ENCODE measurements at regions not wholly inside any gene's neighbourhood (a gene's known extent, or its start where the extent isn't known, plus 50 kb on each side); places are given as distances from the start of the nearest gene placed in this dataset.
"Not testable (repeated sequence)": the region's sequence is repeated elsewhere in the genome, so short reads cannot be mapped to it uniquely, and the experiment has no call there.

DNA sequence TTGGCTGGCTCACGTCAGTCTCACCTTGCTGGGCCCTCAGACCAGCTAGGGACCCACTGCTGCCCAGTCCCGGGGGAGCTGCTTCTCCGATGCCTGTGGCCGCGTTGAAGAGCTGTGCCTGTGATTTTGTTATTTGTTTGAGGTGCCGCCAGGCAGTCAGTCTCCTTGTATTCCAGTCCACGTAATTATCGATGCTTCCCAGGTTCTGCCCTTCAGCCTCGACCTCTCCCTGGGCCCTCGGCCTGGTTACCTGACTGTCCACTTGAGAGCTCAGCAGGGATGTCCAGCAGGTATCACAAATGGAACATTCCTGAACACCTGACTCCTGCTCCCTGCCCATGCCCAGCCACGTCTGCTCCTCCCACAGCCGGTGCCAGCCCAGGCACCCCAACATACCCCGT is 195.9 kb upstream of the HS6ST1 start:
- DNase-seq: no peak

DNA sequence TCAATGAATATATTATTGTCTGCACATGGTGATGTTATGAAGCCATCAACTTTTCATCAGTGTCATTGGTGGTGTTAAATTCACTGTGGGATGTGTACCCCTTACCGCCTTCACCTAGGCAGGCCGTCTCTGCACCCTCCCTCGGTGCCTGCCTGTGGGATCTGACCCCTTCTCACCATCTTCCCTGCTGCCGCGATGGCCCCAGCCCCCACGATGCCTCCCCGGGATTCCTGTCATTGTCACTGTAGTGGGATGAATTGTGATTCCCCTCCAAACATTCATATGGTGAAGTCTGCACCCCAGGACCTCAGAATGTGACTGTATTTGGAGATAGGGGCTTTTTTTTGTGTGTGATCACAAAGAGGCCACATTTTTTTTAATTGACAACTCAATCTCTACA is 198.3 kb upstream of the HS6ST1 start:
- no peak for DNase-seq

DNA sequence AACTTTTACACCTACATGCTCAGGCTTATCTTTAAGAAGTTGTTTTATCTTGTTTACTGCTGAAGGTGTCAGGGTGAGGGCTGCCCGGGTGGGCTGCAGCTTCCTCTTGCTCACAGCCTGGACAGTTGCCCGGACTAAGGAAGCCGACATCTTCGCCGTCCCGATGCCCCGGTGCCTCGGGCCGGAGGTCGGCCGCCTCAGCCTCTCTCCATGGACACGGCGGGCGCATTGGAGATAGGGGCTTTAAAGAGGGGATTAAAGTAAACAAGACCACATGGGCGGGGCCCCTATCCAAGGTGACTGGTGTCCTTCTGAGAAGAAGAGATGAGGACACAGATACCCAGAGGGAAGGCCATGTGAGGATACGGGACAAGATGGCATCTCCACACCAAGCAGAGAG is 200.4 kb upstream of the HS6ST1 start:
- not testable (repeated sequence) for DNase-seq

DNA sequence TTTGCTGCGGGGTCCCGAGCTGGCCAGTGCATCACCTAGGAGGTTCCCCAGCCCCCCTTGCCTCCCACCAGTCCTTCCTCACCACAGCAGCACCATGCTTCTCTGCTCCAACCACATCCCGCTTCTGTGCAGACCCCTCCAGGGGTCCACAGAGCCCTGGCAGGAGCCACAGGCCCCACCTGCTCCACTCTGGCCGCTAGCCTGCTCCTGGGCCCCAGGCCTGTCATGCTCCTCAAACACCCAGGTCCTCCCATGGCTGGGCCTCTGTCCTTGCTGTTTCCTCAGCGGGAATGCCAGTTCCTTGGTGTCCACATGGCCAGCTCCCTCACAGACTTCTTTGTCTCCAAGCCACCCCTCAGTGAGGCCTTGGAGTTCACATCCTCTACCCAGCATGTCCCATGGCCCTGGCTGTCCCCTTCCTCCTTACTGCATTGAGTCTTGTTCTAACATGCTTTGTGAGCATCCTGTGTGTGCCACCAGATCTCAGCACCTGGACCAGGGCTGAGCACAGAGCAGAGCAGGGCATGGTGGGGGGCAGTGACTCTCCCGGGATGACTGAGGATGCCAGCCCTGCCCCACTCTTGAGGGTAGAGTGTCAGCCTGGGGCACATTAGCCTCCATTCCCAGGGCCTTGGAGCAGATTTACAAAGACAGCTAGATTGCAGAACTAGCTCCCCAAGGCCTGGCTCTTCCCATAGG is 201.0 kb upstream of the HS6ST1 start:
- no peak for DNase-seq

DNA sequence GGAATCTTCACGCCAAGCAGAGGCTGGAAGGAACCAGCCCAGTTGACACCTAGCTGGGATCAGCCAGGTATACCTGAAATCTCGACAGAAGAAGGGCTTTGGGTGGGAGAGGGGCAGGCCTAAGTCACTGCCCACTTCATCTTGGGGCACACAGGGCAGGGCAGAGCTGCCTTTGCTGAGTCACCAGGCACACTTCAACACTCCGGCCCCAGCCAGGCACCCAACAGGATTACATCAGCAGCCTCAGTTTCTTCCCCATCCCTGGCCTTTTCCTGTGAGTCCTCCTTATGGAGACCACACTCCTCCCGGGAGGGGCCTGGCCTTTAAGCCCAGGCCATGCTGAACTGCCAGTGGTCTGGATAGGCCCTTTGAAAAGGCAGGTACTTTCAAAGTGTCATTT is 201.7 kb upstream of the HS6ST1 start:
- no peak for DNase-seq

GRCh38 chr2:128520791-128521190 is 202.1 kb upstream of the HS6ST1 start:
- DNase-seq: no peak

GRCh38 chr2:128521482-128521881 is 202.8 kb upstream of the HS6ST1 start:
- no peak for DNase-seq

- DNase-seq: no peak
Measured at GRCh38 chr2:128522829-128523228, 204.2 kb upstream of the HS6ST1 start.

DNA sequence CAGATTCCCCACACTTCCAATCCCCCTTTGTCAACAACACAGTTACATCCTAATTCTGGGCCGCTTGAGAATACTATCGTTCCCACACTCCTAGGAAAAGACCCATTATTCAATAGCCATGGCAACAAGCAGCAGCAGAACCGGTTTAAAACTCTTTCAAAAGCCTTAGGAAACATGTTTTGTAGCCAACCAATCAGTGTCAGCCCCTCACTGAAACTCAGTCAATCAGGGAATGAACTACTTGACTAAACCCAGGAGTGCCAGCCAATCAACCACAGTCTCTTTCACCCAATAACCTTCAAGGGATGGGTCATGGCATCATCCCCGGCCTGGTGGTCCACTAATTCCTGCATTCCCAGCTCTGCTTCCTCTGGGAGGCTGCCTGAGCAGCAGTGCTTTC is 204.8 kb upstream of the HS6ST1 start:
- DNase-seq: no peak

DNA sequence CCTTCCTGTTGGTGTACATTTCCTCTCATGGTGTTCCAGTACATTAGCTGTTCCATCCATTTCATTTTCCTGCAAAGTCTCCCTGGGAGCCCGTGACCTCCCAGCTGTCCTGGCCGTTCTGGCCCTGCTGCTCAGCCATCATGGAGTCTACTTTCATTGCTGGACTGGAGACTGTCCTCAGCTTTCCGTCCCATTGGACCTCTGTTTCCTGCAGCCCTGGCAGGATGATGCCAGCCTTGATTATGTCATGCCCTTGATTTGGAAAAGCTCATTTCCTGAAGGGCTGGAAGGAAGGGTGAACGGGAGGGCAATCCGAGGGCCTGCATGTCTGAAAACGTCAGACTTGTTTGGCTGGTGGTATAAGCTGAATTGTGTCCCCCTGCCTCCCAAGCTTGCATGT is 205.5 kb upstream of the HS6ST1 start:
- DNase-seq: no peak

DNA sequence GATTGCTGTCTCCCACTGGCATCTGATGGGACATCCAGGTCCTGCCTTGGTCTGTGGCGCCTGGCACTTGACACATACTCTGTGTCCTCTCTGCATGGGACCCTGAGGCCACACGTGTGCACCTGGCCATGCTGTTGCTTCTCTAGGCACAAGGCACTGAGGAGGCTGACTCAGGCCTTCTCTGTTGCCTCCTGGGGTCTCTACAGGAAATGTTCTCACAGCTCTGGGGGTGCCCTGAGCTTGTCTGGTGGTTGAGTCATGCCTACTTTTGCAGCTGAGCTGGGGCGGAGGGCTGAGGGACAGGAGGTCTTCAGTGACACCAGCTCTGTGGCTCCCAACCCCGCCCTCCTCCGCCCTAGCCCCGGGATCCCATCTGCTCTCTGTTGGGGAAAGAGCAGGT is 207.0 kb upstream of the HS6ST1 start:
- no peak for DNase-seq

- DNase-seq: no peak
Measured at GRCh38 chr2:128526455-128526976, 207.8 kb upstream of the HS6ST1 start.

DNA sequence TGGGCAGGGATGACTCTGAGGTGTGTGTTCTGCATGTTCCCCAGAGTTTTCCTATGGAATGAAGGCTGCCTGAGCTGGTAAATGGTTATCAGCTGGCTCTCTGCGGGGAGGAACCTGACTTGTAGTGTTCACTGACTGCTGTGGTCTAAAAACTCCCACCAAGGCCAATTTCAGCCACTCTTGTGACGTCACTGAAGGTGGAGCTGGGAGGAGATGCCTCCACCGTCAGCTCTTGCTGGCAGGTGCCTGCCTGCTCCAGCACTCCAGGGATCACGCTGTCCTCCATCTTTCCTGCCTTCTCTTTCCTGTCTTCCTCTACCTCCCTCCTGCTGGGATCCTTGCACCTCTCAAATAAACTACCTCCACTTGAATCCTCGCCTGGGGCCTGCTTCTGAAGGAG is 209.5 kb upstream of the HS6ST1 start:
- no peak for DNase-seq

DNA sequence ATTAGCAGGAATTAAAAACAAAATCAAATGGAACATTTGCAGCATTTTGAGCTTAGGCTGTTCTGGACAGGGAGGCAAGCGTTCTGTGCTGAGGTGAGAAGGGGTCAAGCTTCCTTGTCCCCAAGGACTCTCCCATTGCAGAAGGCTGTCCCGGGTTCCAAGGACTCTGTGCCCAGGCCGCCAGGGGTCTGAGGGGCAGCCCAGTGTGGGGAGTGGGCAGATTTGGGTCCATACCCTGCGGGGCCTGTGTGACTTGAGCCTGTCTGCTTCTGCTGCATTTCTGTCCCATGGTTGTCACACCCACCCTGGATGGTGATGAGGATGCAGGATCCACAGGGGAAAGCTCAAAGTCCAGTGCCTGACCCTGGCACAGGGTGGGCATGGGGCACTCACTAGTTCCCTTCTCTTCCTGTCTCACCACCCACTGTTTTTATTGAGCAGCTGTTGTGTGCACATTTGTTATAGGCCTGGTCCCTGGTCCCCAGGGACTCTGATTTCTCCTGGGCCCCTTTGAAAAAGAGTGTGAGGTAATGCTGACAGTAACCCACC is 211.4 kb upstream of the HS6ST1 start:
- no peak for DNase-seq

DNA sequence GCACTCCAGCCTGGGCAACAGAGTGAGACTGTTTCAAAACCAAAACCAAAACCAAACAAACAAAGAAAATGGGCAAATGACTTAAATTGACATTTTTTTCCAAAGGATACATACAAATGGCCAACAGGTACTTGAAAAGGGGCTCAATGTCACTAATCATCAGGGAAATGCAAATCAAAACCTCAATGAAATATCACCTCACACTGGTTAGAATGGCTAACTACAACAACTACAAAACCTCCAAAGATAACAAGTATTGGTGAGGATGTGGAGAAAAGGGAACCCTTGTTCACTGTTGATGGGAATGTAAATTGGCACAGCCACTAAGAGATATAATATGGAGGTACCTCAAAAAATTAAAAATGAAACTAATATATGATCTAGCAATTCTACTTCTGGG is 213.2 kb upstream of the HS6ST1 start:
- DNase-seq: no peak

- no peak for DNase-seq
Measured at GRCh38 chr2:128533101-128533500, 214.4 kb upstream of the HS6ST1 start.

GRCh38 chr2:128534688-128535392 is 216.2 kb upstream of the HS6ST1 start:
- no peak for DNase-seq

DNA sequence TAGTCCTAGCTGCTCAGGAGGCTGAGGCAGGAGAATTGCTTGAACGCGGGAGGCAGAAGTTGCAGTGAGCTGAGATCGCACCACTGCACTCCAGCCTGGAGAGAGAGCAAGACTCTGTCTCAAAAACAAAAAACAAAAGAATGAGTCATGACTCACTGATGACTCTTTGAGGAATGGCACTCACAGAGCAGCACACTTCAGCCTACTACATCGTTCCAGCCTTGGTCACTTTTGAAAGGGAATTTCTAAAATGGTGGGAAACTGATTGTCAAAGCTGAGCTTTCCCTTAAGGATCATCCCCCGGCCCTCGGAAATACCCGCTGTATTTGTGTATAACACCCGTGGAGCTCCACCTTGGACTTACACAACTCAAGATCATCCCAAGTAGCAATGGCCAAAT is 217.3 kb upstream of the HS6ST1 start:
- peak; percentile 17 for DNase-seq

DNA sequence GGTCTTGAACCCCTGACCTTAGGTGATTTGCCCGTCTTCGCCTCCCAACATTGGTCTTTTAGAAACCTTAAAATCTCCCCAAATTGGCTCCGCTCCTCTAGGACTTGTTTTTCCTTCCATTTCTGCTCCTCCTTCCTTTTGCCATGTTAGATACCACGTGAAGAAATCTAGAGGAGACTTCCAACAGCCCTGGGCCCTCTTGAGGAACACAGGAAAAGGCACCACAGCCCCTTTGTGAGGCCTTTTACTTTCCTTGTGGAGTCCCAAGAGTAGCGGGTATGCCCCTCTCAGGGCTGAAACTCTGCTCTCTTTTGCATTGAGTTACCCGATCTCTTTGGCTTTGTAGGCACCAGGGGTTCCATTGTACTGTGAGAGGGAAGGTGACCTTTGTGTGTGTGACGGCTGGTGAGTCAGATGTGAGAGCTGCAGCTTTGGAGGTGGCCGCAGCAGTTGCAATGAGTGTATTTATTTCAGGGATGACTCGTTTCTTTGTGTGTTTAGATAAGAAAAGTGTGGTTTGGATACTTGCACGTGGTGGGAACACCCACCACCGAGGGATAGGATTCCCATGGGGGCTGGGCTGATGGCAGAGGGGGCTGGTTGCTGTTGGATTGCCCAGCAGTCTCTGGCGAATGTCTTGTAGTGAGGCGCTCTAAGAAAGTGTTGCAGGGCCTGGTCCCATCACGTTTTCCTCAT is 218.4 kb upstream of the HS6ST1 start:
- peak; percentile 39 for DNase-seq

- no peak for DNase-seq
Measured at GRCh38 chr2:128537646-128538045, 219.0 kb upstream of the HS6ST1 start.

GRCh38 chr2:128538396-128538795 is 219.7 kb upstream of the HS6ST1 start:
- DNase-seq: no peak

- DNase-seq: no peak
Measured at GRCh38 chr2:128540670-128541069, 222.0 kb upstream of the HS6ST1 start.

GRCh38 chr2:128541448-128541847 is 222.8 kb upstream of the HS6ST1 start:
- DNase-seq: no peak

DNA sequence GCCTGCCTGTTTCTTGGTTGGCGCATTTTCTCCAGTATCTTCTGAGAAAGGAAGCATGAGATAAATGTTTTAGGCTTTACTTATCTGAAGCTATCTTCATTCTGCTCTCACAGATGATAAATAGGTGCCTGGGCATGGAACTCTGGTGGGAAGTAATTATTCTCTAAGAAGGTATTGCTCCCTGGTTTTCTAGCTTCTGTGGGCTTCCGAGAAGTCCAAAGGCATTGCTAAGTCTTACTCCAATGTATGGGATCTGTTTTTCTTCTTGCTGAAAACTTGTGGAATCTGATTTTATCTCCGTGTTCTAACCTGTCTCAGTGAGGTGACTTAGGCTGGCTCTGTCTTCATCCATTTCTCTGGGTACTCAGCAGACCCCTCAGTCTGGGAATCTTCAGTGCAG is 224.4 kb upstream of the HS6ST1 start:
- no peak for DNase-seq
